Hepatocyte (in vitro differentiated cells): ENCODE measurements at regions not wholly inside any gene's neighbourhood (a gene's known extent, or its start where the extent isn't known, plus 50 kb on each side); places are given as distances from the start of the nearest gene placed in this dataset.

Source experiments
- EZH2phosphoT487 ChIP-seq: fragments of 200-600 bp; sonication (generic); IDR thresholded peaks from one replicate; pipeline ENCODE4 v1.6.1; 2018; ENCODE audit warnings: antibody characterized with exemption, mild to moderate bottlenecking, low read depth, moderate library complexity; ENCODE audit not compliant: unreplicated experiment, severe bottlenecking
- TF ChIP-seq, protein P1 (sequence below): fragments of 200-600 bp; sonication (generic); IDR thresholded peaks from 2 replicates; pipeline ENCODE4 v1.5.1; 2016; ENCODE audit warnings: antibody characterized with exemption, mild to moderate bottlenecking; ENCODE audit not compliant: poor library complexity

DNA sequence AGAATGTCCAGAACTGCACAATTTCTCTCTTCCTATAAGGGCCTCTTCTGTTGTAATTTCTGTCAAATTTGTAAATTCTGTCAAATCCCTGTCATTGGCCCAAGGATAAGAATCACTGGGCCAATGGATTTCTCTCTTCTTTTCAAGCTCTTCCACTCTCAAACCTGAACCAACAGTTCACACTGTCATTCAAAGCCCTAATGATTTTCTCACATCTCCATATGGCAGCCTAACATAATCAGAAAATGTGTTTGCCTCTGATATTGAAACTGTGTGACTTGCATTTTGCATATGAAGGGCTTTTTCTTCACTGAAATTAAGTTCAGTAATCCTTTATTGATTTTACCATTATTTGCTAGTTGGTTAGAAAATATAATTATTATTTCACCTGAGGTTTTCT, 1349.1 kb downstream of the FSTL5 start:
- TF ChIP-seq, protein P1, sequence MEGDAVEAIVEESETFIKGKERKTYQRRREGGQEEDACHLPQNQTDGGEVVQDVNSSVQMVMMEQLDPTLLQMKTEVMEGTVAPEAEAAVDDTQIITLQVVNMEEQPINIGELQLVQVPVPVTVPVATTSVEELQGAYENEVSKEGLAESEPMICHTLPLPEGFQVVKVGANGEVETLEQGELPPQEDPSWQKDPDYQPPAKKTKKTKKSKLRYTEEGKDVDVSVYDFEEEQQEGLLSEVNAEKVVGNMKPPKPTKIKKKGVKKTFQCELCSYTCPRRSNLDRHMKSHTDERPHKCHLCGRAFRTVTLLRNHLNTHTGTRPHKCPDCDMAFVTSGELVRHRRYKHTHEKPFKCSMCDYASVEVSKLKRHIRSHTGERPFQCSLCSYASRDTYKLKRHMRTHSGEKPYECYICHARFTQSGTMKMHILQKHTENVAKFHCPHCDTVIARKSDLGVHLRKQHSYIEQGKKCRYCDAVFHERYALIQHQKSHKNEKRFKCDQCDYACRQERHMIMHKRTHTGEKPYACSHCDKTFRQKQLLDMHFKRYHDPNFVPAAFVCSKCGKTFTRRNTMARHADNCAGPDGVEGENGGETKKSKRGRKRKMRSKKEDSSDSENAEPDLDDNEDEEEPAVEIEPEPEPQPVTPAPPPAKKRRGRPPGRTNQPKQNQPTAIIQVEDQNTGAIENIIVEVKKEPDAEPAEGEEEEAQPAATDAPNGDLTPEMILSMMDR = no peak
- no peak for TF ChIP-seq EZH2phosphoT487
